ENCODE measurements at regions not wholly inside any gene's neighbourhood (a gene's known extent, or its start where the extent isn't known, plus 50 kb on each side); places are given as distances from the start of the nearest gene placed in this dataset.
"Not testable (repeated sequence)": the region's sequence is repeated elsewhere in the genome, so short reads cannot be mapped to it uniquely, and the experiment has no call there.

GRCh38 chr12:114030451-114030850, 64.3 kb upstream of the RBM19 start:
- Histone ChIP-seq H3K79me2 (ENCODE audit: control insufficient read depth, insufficient read depth, low read length) (no peaks in the 10 kb centered on the region), H3K4me1 (ENCODE audit: control insufficient read depth, extremely low read depth, insufficient read depth, low read length) (no peaks in the 10 kb centered on the region), H3K9me3 (ENCODE audit: control insufficient read depth, insufficient read depth, low read depth, low read length) (no peaks in the 10 kb centered on the region), H3K4me2 (ENCODE audit: extremely low read depth, insufficient read depth, low read length) (no peak overlapping the region), H3K36me3 (ENCODE audit: control insufficient read depth, insufficient read depth, low read length) (no peaks in the 10 kb centered on the region), H2AFZ (ENCODE audit: low read length) (no peak overlapping the region), H3K9ac (ENCODE audit: insufficient read depth, low read length) (no peak overlapping the region), H4K20me1 (ENCODE audit: control insufficient read depth, extremely low read depth, insufficient read depth, low read length) (no peaks in the 10 kb centered on the region), H3K27me3 (ENCODE audit: control insufficient read depth, insufficient read depth, low read length) (no peaks in the 10 kb centered on the region), H3K27ac (ENCODE audit: insufficient read depth, low read length) (no peak overlapping the region), H3K4me3 (replicated peaks in 1 of 4; ENCODE audit: control extremely low read depth in 1 of 4, insufficient read depth in 1 of 4, low read depth in 3 of 4, low read length in 4 of 4) (no peak overlapping the region)
- TF ChIP-seq EZH2 (IDR thresholded peaks at IDR 0.05; ENCODE audit: low read length, missing control alignments), result no peak
- TF ChIP-seq, protein P1, sequence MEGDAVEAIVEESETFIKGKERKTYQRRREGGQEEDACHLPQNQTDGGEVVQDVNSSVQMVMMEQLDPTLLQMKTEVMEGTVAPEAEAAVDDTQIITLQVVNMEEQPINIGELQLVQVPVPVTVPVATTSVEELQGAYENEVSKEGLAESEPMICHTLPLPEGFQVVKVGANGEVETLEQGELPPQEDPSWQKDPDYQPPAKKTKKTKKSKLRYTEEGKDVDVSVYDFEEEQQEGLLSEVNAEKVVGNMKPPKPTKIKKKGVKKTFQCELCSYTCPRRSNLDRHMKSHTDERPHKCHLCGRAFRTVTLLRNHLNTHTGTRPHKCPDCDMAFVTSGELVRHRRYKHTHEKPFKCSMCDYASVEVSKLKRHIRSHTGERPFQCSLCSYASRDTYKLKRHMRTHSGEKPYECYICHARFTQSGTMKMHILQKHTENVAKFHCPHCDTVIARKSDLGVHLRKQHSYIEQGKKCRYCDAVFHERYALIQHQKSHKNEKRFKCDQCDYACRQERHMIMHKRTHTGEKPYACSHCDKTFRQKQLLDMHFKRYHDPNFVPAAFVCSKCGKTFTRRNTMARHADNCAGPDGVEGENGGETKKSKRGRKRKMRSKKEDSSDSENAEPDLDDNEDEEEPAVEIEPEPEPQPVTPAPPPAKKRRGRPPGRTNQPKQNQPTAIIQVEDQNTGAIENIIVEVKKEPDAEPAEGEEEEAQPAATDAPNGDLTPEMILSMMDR (conservative IDR thresholded peaks at IDR 0.05 in 1 of 2, IDR thresholded peaks at IDR 0.05 in 1 of 2; ENCODE audit: low read depth in 1 of 2, low read length in 2 of 2), result no peak
- DNase-seq (ENCODE audit: low read depth in 2 of 2), result no peak

- no peaks in the 10 kb centered on the region for H3K27me3 ChIP-seq (ENCODE audit: control insufficient read depth, insufficient read depth, low read length)
- no peak for DNase-seq (ENCODE audit: low read depth in 2 of 2)
- no peak overlapping the region for H3K4me3 ChIP-seq (replicated peaks in 1 of 4; ENCODE audit: control extremely low read depth in 1 of 4, insufficient read depth in 1 of 4, low read depth in 3 of 4, low read length in 4 of 4)
- H3K79me2 ChIP-seq (ENCODE audit: control insufficient read depth, insufficient read depth, low read length), result no peaks in the 10 kb centered on the region
- TF ChIP-seq, protein P1 (conservative IDR thresholded peaks at IDR 0.05 in 1 of 2, IDR thresholded peaks at IDR 0.05 in 1 of 2; ENCODE audit: low read depth in 1 of 2, low read length in 2 of 2), result no peak
- TF ChIP-seq EZH2 (IDR thresholded peaks at IDR 0.05; ENCODE audit: low read length, missing control alignments), result no peak
- H3K9ac ChIP-seq (ENCODE audit: insufficient read depth, low read length), result no peak overlapping the region
- no peaks in the 10 kb centered on the region for H3K9me3 ChIP-seq (ENCODE audit: control insufficient read depth, insufficient read depth, low read depth, low read length)
- no peaks in the 10 kb centered on the region for H4K20me1 ChIP-seq (ENCODE audit: control insufficient read depth, extremely low read depth, insufficient read depth, low read length)
- H3K4me1 ChIP-seq (ENCODE audit: control insufficient read depth, extremely low read depth, insufficient read depth, low read length), result no peaks in the 10 kb centered on the region
- H3K4me2 ChIP-seq (ENCODE audit: extremely low read depth, insufficient read depth, low read length), result no peak overlapping the region
- no peak overlapping the region for H3K27ac ChIP-seq (ENCODE audit: insufficient read depth, low read length)
- no peaks in the 10 kb centered on the region for H3K36me3 ChIP-seq (ENCODE audit: control insufficient read depth, insufficient read depth, low read length)
- H2AFZ ChIP-seq (ENCODE audit: low read length), result no peak overlapping the region
These were observed 60.7 kb upstream of the RBM19 start for GRCh38 chr12:114026805-114027204.

DNA sequence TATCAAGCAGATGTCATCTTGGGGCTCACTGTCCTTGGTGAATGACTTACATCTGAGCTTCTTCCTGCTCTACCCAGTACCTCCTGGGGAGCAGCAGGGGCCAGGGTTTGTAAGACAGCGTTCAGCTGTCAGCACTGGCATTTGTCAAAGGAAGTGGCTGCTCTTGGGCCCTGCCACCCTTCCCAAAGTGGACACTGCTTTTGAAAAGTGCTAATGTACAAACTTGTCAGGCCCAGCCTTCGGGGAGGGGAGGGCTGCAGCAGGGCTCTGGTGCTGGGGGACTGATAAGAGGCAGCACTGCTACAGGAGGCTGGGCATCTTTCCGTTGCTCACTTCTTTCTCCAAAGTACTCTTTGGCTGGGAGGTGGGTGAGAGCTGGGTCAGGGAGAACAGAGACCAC, 59.8 kb upstream of the RBM19 start:
- no peak overlapping the region for H3K4me2 ChIP-seq (ENCODE audit: extremely low read depth, insufficient read depth, low read length)
- H3K27me3 ChIP-seq (ENCODE audit: control insufficient read depth, insufficient read depth, low read length), result no peaks in the 10 kb centered on the region
- DNase-seq (ENCODE audit: low read depth in 2 of 2), result no peak
- H2AFZ ChIP-seq (ENCODE audit: low read length), result no peak overlapping the region
- no peaks in the 10 kb centered on the region for H3K36me3 ChIP-seq (ENCODE audit: control insufficient read depth, insufficient read depth, low read length)
- H3K79me2 ChIP-seq (ENCODE audit: control insufficient read depth, insufficient read depth, low read length), result no peaks in the 10 kb centered on the region
- no peak overlapping the region for H3K9ac ChIP-seq (ENCODE audit: insufficient read depth, low read length)
- H3K4me1 ChIP-seq (ENCODE audit: control insufficient read depth, extremely low read depth, insufficient read depth, low read length), result no peaks in the 10 kb centered on the region
- TF ChIP-seq, protein P1 (conservative IDR thresholded peaks at IDR 0.05 in 1 of 2, IDR thresholded peaks at IDR 0.05 in 1 of 2; ENCODE audit: low read depth in 1 of 2, low read length in 2 of 2), result no peak
- TF ChIP-seq EZH2 (IDR thresholded peaks at IDR 0.05; ENCODE audit: low read length, missing control alignments), result no peak
- no peak overlapping the region for H3K4me3 ChIP-seq (replicated peaks in 1 of 4; ENCODE audit: control extremely low read depth in 1 of 4, insufficient read depth in 1 of 4, low read depth in 3 of 4, low read length in 4 of 4)
- H4K20me1 ChIP-seq (ENCODE audit: control insufficient read depth, extremely low read depth, insufficient read depth, low read length), result no peaks in the 10 kb centered on the region
- H3K9me3 ChIP-seq (ENCODE audit: control insufficient read depth, insufficient read depth, low read depth, low read length), result no peaks in the 10 kb centered on the region
- H3K27ac ChIP-seq (ENCODE audit: insufficient read depth, low read length), result no peak overlapping the region

- H3K4me2 ChIP-seq (ENCODE audit: extremely low read depth, insufficient read depth, low read length); H3K27ac ChIP-seq (ENCODE audit: insufficient read depth, low read length); H3K9me3 ChIP-seq (ENCODE audit: control insufficient read depth, insufficient read depth, low read depth, low read length); H3K4me1 ChIP-seq (ENCODE audit: control insufficient read depth, extremely low read depth, insufficient read depth, low read length); H3K9ac ChIP-seq (ENCODE audit: insufficient read depth, low read length); H4K20me1 ChIP-seq (ENCODE audit: control insufficient read depth, extremely low read depth, insufficient read depth, low read length); H3K27me3 ChIP-seq (ENCODE audit: control insufficient read depth, insufficient read depth, low read length); DNase-seq (ENCODE audit: low read depth in 2 of 2); H3K79me2 ChIP-seq (ENCODE audit: control insufficient read depth, insufficient read depth, low read length); H3K4me3 ChIP-seq (replicated peaks in 1 of 4; ENCODE audit: control extremely low read depth in 1 of 4, insufficient read depth in 1 of 4, low read depth in 3 of 4, low read length in 4 of 4); H2AFZ ChIP-seq (ENCODE audit: low read length); H3K36me3 ChIP-seq (ENCODE audit: control insufficient read depth, insufficient read depth, low read length): not testable (repeated sequence)
These were observed 56.0 kb upstream of the RBM19 start for GRCh38 chr12:114022081-114022480.
